Dedifferentiated amniotic fluid mesenchymal stem cell (primary cell): ENCODE measurements at regions not wholly inside any gene's neighbourhood (a gene's known extent, or its start where the extent isn't known, plus 50 kb on each side); places are given as distances from the start of the nearest gene placed in this dataset.

Experiments used
- DNase-seq: peaks from one replicate; pipeline ENCODE4 v3.0.0-alpha.2; 2016; ENCODE audit errors: extremely low spot score

- peak; percentile 51 for DNase-seq
These were observed 261.4 kb upstream of the POU2AF2 start for GRCh38 chr11:110984147-110984546.

GRCh38 chr11:110982214-110982613 lies 263.3 kb upstream of the POU2AF2 start:
- DNase-seq, result no peak

GRCh38 chr11:110979696-110980095 lies 265.8 kb upstream of the POU2AF2 start:
- no peak for DNase-seq

- DNase-seq, result no peak
These were observed 265.4 kb upstream of the ARHGAP20 start for GRCh38 chr11:110977661-110978060.

- no peak for DNase-seq
These were observed 262.5 kb upstream of the ARHGAP20 start for GRCh38 chr11:110974731-110975130.

GRCh38 chr11:110973401-110973980 lies 261.3 kb upstream of the ARHGAP20 start:
- DNase-seq, result no peak

GRCh38 chr11:110972640-110973039 lies 260.4 kb upstream of the ARHGAP20 start:
- DNase-seq, result peak; percentile 78

- DNase-seq, result no peak
These were observed 259.9 kb upstream of the ARHGAP20 start for GRCh38 chr11:110972106-110972505.

GRCh38 chr11:110971140-110971539 lies 258.9 kb upstream of the ARHGAP20 start:
- peak; percentile 47 for DNase-seq

GRCh38 chr11:110968348-110969062 lies 256.3 kb upstream of the ARHGAP20 start:
- DNase-seq, result no peak

GRCh38 chr11:110966131-110966530 lies 253.9 kb upstream of the ARHGAP20 start:
- DNase-seq, result no peak

GRCh38 chr11:110962921-110963320 lies 250.7 kb upstream of the ARHGAP20 start:
- no peak for DNase-seq

- DNase-seq, result no peak
These were observed 247.9 kb upstream of the ARHGAP20 start for GRCh38 chr11:110960167-110960566.

- DNase-seq, result no peak
These were observed 246.0 kb upstream of the ARHGAP20 start for GRCh38 chr11:110958216-110958615.

- DNase-seq, result no peak
These were observed 243.5 kb upstream of the ARHGAP20 start for GRCh38 chr11:110955776-110956175.

- no peak for DNase-seq
These were observed 239.8 kb upstream of the ARHGAP20 start for GRCh38 chr11:110951950-110952503.

- DNase-seq, result no peak
These were observed 239.1 kb upstream of the ARHGAP20 start for GRCh38 chr11:110951037-110951949.

- no peak for DNase-seq
These were observed 235.9 kb upstream of the ARHGAP20 start for GRCh38 chr11:110948112-110948511.

GRCh38 chr11:110947096-110947495 lies 234.9 kb upstream of the ARHGAP20 start:
- no peak for DNase-seq

- DNase-seq, result no peak
These were observed 227.2 kb upstream of the ARHGAP20 start for GRCh38 chr11:110939471-110939870.

- DNase-seq, result no peak
These were observed 222.9 kb upstream of the ARHGAP20 start for GRCh38 chr11:110935018-110935640.

- no peak for DNase-seq
These were observed 216.9 kb upstream of the ARHGAP20 start for GRCh38 chr11:110929129-110929528.
